Right lobe of liver (tissue), 4 donors: ENCODE measurements at regions not wholly inside any gene's neighbourhood (a gene's known extent, or its start where the extent isn't known, plus 50 kb on each side); places are given as distances from the start of the nearest gene placed in this dataset.

Experiments used
- POLR2A ChIP-seq: fragments of 450-650 bp; IDR thresholded peaks from one replicate; pipeline ENCODE4 v1.6.1; 2017; ENCODE audit warnings: antibody characterized with exemption, mild to moderate bottlenecking
- TF ChIP-seq, protein P1 (sequence below), 4 donors: fragments of 200-600 bp in 3 of 4; fragments of 450-650 bp in 1 of 4; IDR thresholded peaks; one replicate each; pipeline versions ENCODE4 v1.5.1 to v1.8.0; 2016 to 2022; ENCODE audit warnings: antibody characterized with exemption in 4 of 4, mild to moderate bottlenecking in 2 of 4
- donor health status: DM: no; HTN: no; CAD: no.
- donor health status: DM: no; HTN: no; CAD: no.
- donor health status: DM: no; HTN: yes; CAD: no.

DNA sequence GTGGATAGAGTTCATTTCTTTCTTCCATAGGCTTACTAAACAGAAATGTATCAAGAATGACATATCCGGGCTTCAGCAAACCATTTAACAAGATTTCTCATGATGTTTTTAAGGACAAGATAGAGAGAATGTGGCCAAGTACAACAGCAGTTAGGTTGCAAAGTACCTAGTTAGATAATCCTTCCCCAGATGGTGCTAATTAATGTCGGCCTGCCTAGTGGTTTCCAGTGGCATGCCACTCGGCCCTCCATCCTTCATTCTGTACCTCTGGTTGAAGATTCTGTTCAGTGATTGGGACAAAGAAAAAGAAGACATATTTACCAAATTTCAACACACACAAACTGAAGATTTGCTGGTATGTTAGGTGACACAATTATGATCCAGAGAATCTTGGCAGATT, 212.1 kb downstream of the MACC1 start:
- TF ChIP-seq POLR2A, result no peak
- TF ChIP-seq, protein P1, sequence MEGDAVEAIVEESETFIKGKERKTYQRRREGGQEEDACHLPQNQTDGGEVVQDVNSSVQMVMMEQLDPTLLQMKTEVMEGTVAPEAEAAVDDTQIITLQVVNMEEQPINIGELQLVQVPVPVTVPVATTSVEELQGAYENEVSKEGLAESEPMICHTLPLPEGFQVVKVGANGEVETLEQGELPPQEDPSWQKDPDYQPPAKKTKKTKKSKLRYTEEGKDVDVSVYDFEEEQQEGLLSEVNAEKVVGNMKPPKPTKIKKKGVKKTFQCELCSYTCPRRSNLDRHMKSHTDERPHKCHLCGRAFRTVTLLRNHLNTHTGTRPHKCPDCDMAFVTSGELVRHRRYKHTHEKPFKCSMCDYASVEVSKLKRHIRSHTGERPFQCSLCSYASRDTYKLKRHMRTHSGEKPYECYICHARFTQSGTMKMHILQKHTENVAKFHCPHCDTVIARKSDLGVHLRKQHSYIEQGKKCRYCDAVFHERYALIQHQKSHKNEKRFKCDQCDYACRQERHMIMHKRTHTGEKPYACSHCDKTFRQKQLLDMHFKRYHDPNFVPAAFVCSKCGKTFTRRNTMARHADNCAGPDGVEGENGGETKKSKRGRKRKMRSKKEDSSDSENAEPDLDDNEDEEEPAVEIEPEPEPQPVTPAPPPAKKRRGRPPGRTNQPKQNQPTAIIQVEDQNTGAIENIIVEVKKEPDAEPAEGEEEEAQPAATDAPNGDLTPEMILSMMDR (IDR thresholded peaks at IDR 0.05), result no peak
